Thoracic aorta (tissue), 2 donors: ENCODE measurements at regions not wholly inside any gene's neighbourhood (a gene's known extent, or its start where the extent isn't known, plus 50 kb on each side); places are given as distances from the start of the nearest gene placed in this dataset.
"Not testable (repeated sequence)": the region's sequence is repeated elsewhere in the genome, so short reads cannot be mapped to it uniquely, and the experiment has no call there.

ENCODE experiments used
- ATAC-seq: fragments of 150-250 bp; one replicate; pipeline ENCODE4 v1.8.0; 2017; ENCODE audit warnings: low read depth; ENCODE audit not compliant: insufficient number of reproducible peaks, low FRiP score
- DNase-seq: peaks from one replicate; pipeline ENCODE4 v3.0.0-alpha.2; 2020; ENCODE audit warnings: low spot score
- H3K27ac ChIP-seq, 2 donors: fragments of 200-600 bp; sonication (generic); 1 replicate in 1 of 2; 2 replicates in 1 of 2; pipeline ENCODE4 v1.5.1; 2016; ENCODE audit warnings: mild to moderate bottlenecking in 2 of 2, moderate library complexity in 2 of 2
- H3K27me3 ChIP-seq: fragments of 200-600 bp; sonication (generic); replicated peaks from 2 replicates; pipeline ENCODE4 v1.6.0; 2016; ENCODE audit warnings: mild to moderate bottlenecking; ENCODE audit not compliant: insufficient read depth
- H3K36me3 ChIP-seq: fragments of 200-600 bp; sonication (generic); one replicate; pipeline ENCODE4 v1.5.1; 2016
- H3K4me1 ChIP-seq, 2 donors: fragments of 200-600 bp; sonication (generic); 1 replicate in 1 of 2; 2 replicates in 1 of 2; pipeline versions ENCODE4 v1.5.1 to v1.6.0; 2016; ENCODE audit warnings: low read depth in 2 of 2, mild to moderate bottlenecking in 1 of 2; ENCODE audit not compliant: control insufficient read depth in 1 of 2
- H3K4me3 ChIP-seq: fragments of 200-600 bp; sonication (generic); 2 replicates; pipeline ENCODE4 v1.5.1; 2016; ENCODE audit warnings: mild to moderate bottlenecking
- H3K9me3 ChIP-seq: fragments of 200-600 bp; sonication (generic); 2 replicates; pipeline ENCODE4 v1.5.1; 2016
- CTCF ChIP-seq: fragments of 200-600 bp; sonication (generic); IDR thresholded peaks from one replicate; pipeline ENCODE4 v1.5.1; 2019; ENCODE audit warnings: antibody characterized with exemption

GRCh38 chr4:60989141-60989540 lies 211.0 kb upstream of the ADGRL3 start:
- Histone ChIP-seq H3K4me3 (no peak overlapping the region), H3K36me3 (no peaks in the 10 kb centered on the region), H3K27ac (no peak overlapping the region), H3K27me3 (no peaks in the 10 kb centered on the region), H3K9me3 (peaks cover 3% of the 10 kb centered on the region), H3K4me1 (peaks cover 0 to 8% of the 10 kb centered on the region in 2 donors)
- no peak for TF ChIP-seq CTCF
- ATAC-seq (no peak), DNase-seq (no peak)

DNA sequence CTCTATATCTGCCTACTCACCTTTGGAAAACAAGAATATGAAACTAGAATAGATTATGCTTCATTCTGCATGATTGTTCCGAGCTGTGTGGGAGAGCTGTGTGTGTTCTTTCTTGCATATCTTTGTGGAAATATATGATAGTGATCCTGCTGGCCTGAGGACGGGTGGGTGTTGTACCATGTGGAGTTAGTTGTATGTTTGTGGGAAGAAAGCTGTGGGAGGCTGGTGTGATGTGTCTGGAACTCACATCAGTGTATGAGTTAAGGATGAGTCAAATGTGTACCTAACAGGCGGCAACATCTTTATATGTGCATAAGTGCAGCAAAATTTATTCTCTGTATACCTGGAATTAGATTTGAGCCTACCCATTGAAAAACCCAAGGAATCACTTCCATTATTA lies 208.1 kb upstream of the ADGRL3 start:
- ATAC-seq (no peak), DNase-seq (no peak)
- no peaks in the 10 kb centered on the region for H3K27me3 ChIP-seq
- no peak overlapping the region for H3K27ac ChIP-seq
- no peaks in the 10 kb centered on the region for H3K9me3 ChIP-seq
- no peak for TF ChIP-seq CTCF
- no peak overlapping the region for H3K4me3 ChIP-seq
- H3K4me1 ChIP-seq = peaks cover 0 to 8% of the 10 kb centered on the region in 2 donors
- no peaks in the 10 kb centered on the region for H3K36me3 ChIP-seq

- H3K4me1 ChIP-seq = no peaks in the 10 kb centered on the region
- no peak overlapping the region for H3K27ac ChIP-seq
- DNase-seq = no peak
- H3K36me3 ChIP-seq = no peaks in the 10 kb centered on the region
- no peak for ATAC-seq
- H3K27me3 ChIP-seq = no peaks in the 10 kb centered on the region
- H3K4me3 ChIP-seq = no peak overlapping the region
- no peak for TF ChIP-seq CTCF
- H3K9me3 ChIP-seq = peaks cover 5% of the 10 kb centered on the region
These were observed 196.8 kb upstream of the ADGRL3 start for GRCh38 chr4:61003301-61003700.

- Histone ChIP-seq H3K27me3 (no peaks in the 10 kb centered on the region), H3K9me3 (peaks cover 5% of the 10 kb centered on the region), H3K4me3 (no peak overlapping the region), H3K36me3 (no peaks in the 10 kb centered on the region), H3K27ac (no peak overlapping the region), H3K4me1 (no peaks in the 10 kb centered on the region)
- TF ChIP-seq CTCF = no peak
- ATAC-seq = no peak
- DNase-seq = no peak
These were observed 195.4 kb upstream of the ADGRL3 start for GRCh38 chr4:61004651-61005170.

DNA sequence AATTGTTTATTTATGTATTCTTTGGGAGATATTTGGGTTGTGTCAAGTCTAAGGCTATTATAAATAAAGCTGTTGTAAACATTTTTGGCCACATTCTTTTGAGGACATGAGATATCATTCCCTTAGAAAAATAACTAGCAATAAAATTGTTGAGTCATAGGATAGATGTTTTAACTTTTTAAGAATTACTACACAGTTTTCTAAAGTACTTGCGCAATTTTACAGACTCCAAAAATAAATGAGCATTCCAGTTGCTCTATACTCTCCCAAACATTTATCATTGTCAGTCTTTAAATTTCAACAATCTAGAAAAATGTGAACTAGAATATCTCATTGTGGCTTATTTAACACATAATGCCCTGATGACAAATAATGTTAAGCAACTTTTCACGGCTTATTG lies 189.1 kb upstream of the ADGRL3 start:
- ATAC-seq = no peak
- Histone ChIP-seq H3K27ac (no peak overlapping the region), H3K9me3 (peaks cover 3% of the 10 kb centered on the region), H3K36me3 (no peaks in the 10 kb centered on the region), H3K27me3 (no peaks in the 10 kb centered on the region), H3K4me1 (no peaks in the 10 kb centered on the region), H3K4me3 (no peak overlapping the region)
- no peak for DNase-seq
- no peak for TF ChIP-seq CTCF

GRCh38 chr4:61011936-61012335 lies 188.2 kb upstream of the ADGRL3 start:
- not testable (repeated sequence) for ATAC-seq, H3K4me3 ChIP-seq, DNase-seq

More at GRCh38 chr4:61011936-61012335, 188.2 kb upstream of the ADGRL3 start:
- not testable (repeated sequence) for H3K27me3 ChIP-seq, H3K9me3 ChIP-seq, H3K27ac ChIP-seq, H3K4me1 ChIP-seq, H3K36me3 ChIP-seq
